SK-N-SH (cell line): ENCODE measurements at regions not wholly inside any gene's neighbourhood (a gene's known extent, or its start where the extent isn't known, plus 50 kb on each side); places are given as distances from the start of the nearest gene placed in this dataset.

ENCODE experiments used
- CHD2 ChIP-seq: fragments of 150-350 bp; IDR thresholded peaks from 2 replicates; pipeline ENCODE4 v1.6.1; 2018; ENCODE audit warnings: low read length; ENCODE audit not compliant: partially characterized antibody
- CTCF ChIP-seq: fragments of 200-600 bp; sonication (generic); IDR thresholded peaks from 2 replicates; pipeline ENCODE4 v1.6.1; 2017; ENCODE audit warnings: antibody characterized with exemption, mild to moderate bottlenecking, moderate library complexity
- ELF1 ChIP-seq: IDR thresholded peaks from 2 replicates; pipeline ENCODE4 v1.4.0; 2012
- EP300 ChIP-seq, 2 experiments: IDR thresholded peaks; 2 replicates each; pipeline versions ENCODE4 v1.4.0 to v1.6.1; 2012; ENCODE audit warnings: borderline replicate concordance in 1 of 2, low read depth in 1 of 2, low read length in 1 of 2
- GABPA ChIP-seq: IDR thresholded peaks from 2 replicates; pipeline ENCODE4 v1.4.0; 2012; ENCODE audit warnings: low read depth, mild to moderate bottlenecking
- JUND ChIP-seq: IDR thresholded peaks from 2 replicates; pipeline ENCODE4 v1.4.0; 2012
- MAX ChIP-seq: IDR thresholded peaks from 2 replicates; pipeline ENCODE4 v1.4.0; 2012; ENCODE audit warnings: low read depth
- POLR2AphosphoS5 ChIP-seq: IDR thresholded peaks from 2 replicates; pipeline ENCODE4 v1.6.1; 2012; ENCODE audit warnings: low read depth, low read length
- RCOR1 ChIP-seq: fragments of 150-350 bp; IDR thresholded peaks from 2 replicates; pipeline ENCODE4 v1.6.1; 2017; ENCODE audit warnings: antibody characterized with exemption, low read length
- REST ChIP-seq: IDR thresholded peaks from 2 replicates; pipeline ENCODE4 v1.6.1; 2012; ENCODE audit warnings: mild to moderate bottlenecking, low read depth, low read length, moderate library complexity
- USF2 ChIP-seq: fragments of 150-350 bp; IDR thresholded peaks from 2 replicates; pipeline ENCODE4 v1.6.1; 2017; ENCODE audit warnings: antibody characterized with exemption, low read length, low read depth, borderline replicate concordance
- YY1 ChIP-seq: IDR thresholded peaks from 2 replicates; pipeline ENCODE4 v1.4.0; 2012; ENCODE audit warnings: low read depth, mild to moderate bottlenecking

GRCh38 chr2:18901242-18901641, 311.9 kb upstream of the NT5C1B start:
- no peak for TF ChIP-seq CTCF
- TF ChIP-seq JUND: no peak
- TF ChIP-seq REST: no peak
- TF ChIP-seq EP300 (IDR thresholded peaks at IDR 0.05; ENCODE audit: borderline replicate concordance in 1 of 2, low read depth in 1 of 2, low read length in 1 of 2): no peak
- no peak for TF ChIP-seq POLR2AphosphoS5
- no peak for TF ChIP-seq GABPA
- no peak for TF ChIP-seq YY1
- TF ChIP-seq USF2: no peak
- TF ChIP-seq ELF1: no peak
- TF ChIP-seq RCOR1: no peak
- TF ChIP-seq MAX: no peak
- TF ChIP-seq CHD2: no peak
